Erythroblast (primary cell): ENCODE measurements at regions not wholly inside any gene's neighbourhood (a gene's known extent, or its start where the extent isn't known, plus 50 kb on each side); places are given as distances from the start of the nearest gene placed in this dataset.
"Not testable (repeated sequence)": the region's sequence is repeated elsewhere in the genome, so short reads cannot be mapped to it uniquely, and the experiment has no call there.

ENCODE experiments used
- DNase-seq, 2 experiments: peaks; one replicate each; lab custom pipeline; 2025; lab: John Stamatoyannopoulos, UW
- GATA1 ChIP-seq: IDR thresholded peaks from 2 replicates; pipeline ENCODE4 v1.6.1; 2011; ENCODE audit warnings: low read depth, mild to moderate bottlenecking, control low read depth, low read length, moderate library complexity
- POLR2A ChIP-seq: IDR thresholded peaks from 2 replicates; pipeline ENCODE4 v1.6.1; 2011; ENCODE audit warnings: mild to moderate bottlenecking, low read length

DNA sequence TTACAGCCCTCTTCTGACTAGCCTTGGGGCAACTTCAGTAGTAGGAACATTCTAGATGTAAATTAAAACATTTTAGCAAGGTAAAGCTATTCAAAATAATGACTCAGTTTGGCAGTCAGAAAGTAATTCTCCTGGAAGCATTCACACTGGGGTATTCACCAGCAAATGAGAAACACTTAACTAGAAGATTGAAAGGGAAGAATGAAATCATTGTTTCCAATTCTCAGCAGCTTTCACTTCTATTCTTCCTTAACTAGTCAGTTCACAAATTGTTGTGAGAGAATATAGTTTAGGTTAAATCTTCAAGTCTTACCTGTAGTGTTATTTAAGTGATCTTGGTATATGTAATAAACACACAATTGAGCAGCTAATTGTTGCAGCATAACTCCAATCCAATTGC, 1135.6 kb upstream of the FAM98A start:
- no peak for TF ChIP-seq GATA1
- no peak for TF ChIP-seq POLR2A
- no peak for DNase-seq

DNA sequence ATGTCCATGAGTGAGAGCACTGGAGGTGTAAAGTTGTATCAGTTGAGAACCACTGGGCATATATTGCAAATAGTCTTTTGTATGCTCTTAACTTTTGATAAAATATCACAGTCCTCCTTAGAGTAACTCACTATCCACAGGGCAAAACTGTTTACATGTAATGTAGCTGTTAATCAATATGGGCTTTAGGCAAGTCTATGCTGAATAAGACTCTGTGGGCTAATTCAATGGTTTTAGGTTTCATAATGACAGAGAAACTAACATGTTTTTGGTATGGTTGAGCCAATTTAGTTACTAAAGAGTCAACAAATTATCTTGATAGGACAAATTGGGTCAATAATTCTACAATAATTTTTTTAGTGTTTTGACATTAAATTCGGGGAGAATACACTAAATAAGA, 1134.9 kb upstream of the FAM98A start:
- no peak for DNase-seq
- TF ChIP-seq POLR2A, result no peak
- no peak for TF ChIP-seq GATA1

GRCh38 chr2:34731292-34731691, 1132.2 kb upstream of the FAM98A start:
- DNase-seq, result no peak
- TF ChIP-seq GATA1, result no peak
- no peak for TF ChIP-seq POLR2A

DNA sequence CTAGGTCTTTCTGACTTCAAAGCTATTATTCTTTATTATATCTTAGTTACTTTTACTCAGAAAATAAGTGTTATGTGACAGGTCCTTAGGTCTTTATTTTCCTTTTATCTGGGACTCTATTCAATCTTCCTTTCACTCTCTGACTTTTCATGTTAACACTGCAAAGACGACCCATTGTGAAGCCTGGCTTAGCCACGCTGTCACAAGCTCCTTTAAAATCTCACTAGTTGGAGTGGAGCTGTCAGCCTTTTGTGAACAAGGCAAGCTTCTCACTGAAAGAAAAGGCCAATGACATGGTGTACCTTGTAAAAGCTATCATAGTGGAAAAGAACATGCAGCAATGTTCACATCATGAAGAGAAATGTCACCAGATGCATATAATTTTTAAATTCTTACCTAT, 1130.7 kb upstream of the FAM98A start:
- DNase-seq, result no peak
- TF ChIP-seq GATA1, result no peak

DNA sequence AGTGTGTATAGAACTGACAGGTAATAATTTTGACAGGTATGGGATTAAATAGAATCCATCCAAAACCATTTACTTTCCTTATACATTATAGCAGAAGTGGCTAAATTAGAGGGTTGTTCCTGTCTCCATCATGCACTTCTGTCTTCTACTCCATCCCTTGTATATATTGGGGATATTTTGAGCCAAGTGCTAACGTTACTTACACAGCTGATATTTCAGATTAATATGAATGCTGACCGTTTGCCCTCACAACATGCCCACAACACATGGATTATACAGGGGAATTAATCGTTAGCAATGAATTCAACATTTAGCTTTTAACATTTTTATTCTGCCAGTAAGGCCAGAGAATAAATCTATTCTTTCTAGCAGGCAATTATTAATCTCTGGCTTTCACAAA, 1125.0 kb upstream of the FAM98A start:
- TF ChIP-seq GATA1, result no peak
- TF ChIP-seq POLR2A, result no peak
- no peak for DNase-seq

DNA sequence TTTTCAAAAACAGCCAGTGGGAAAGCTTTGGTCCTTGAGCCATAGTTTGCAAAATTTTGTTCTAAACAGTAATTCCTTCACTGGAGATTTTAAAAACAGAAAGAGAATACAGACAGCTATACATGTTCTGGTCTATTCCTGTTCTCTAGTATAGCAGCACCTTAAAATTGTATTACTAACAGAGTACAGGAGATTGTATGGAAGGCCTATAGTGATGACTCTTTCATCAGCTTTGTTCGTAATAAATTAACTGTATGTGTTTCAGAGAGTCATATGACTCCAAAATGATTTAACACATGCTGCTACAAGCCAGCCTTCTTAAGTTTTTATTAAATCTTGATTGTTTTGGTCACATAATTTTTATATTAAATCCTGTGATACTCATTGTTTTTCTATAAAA, 1124.6 kb upstream of the FAM98A start:
- no peak for TF ChIP-seq POLR2A
- no peak for TF ChIP-seq GATA1
- no peak for DNase-seq

DNA sequence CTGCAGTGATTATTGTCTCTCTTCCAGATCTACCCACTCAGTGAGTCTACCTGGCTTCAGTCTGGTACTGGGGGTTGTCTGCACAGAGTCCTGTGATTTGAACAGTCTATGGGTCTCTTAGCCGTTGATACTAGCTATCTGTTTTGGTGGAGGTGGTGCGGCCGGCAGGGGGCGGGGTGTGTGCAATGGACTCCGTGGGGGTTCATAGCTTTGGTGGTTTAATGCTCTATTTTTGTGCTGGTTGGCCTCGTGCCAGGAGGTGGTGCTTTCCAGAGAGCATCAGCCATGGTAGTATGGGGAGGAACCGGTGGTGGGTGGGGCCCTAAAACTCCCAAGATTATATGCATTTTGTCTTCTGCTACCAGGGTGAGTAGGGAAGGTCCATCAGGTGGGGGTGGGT, 1120.1 kb upstream of the FAM98A start:
- TF ChIP-seq POLR2A (no peak), GATA1 (no peak)

DNA sequence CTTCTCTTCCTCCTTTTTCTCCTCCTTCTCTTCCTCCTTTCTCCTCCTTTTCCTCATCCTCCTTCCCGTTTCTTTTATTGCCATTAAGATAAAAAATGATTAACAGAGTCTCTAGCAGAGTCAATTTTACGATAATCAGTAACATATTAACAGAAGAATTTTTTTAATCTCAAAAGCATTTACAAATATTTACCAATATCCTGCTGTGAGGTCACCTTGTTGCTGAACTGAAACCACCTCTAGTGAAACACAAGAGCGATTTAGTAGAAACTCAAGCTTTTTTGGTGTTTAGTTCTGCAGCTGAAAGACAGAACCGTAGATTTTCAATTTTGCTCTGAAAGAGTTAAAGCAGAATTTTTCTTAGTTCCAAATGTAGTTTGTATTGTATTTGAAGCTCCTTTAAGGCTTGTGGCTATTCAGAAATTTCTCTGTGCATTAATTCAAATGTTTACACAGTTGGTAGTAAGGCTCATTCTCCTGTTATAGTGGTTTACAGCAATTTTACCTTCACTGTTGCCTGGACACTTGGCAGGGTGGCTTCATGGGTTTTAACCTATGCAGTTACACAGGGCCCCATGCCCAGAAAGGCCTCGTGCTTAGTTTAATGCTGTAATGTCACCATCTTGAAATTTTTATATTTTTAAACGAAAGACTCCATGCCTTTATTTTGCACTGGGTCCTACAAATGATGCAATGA, 1106.6 kb upstream of the FAM98A start:
- DNase-seq, result no peak
- TF ChIP-seq GATA1 (no peak), POLR2A (no peak)

More for the DNA sequence above, 1120.1 kb upstream of the FAM98A start:
- DNase-seq, result no peak

DNA sequence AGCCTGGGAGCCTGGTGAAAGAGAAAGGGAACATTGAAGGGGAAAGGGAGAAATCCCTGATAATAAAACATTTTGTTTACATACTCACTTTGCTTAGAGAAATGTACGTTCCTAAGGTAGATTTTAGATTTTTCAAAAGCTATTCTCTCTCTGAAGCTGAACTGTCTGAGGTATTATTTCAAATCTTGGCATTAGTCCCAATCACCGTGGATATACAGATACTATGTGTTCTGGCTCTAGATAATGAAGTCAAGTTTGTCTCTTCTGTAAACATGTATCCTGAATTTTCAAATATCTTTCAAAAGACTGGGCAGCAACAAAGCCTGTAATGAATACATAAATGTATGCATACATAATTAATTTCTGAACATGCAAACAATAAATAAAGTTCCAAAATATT, 1104.2 kb upstream of the FAM98A start:
- no peak for TF ChIP-seq GATA1
- no peak for TF ChIP-seq POLR2A
- no peak for DNase-seq

DNA sequence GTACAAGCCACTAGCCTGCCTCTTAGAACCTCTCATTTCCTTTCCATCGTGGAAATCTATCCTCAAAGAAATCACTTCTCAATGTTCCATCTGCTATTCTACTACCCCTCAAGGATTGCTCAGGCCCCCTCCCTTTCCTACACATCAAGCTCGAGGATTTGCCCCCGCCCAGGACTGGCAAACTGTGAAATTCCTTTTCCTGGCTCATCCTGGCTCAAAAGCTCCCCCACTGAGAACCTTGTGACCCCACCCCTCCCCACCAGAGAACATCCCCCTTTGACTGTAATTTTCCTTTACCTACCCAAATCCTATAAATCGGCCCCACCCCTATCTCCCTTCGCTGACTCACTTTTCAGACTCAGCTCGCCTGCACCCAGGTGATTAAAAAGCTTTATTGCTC, 1103.3 kb upstream of the FAM98A start:
- not testable (repeated sequence) for DNase-seq

- DNase-seq, result not testable (repeated sequence)
Observed at GRCh38 chr2:34677591-34677990, 1078.5 kb upstream of the FAM98A start.

GRCh38 chr2:34677119-34677531, 1078.0 kb upstream of the FAM98A start:
- DNase-seq, result not testable (repeated sequence)

GRCh38 chr2:34670482-34670881, 1071.4 kb upstream of the FAM98A start:
- no peak for TF ChIP-seq POLR2A
- TF ChIP-seq GATA1, result no peak
- no peak for DNase-seq

- TF ChIP-seq GATA1, result no peak
- no peak for TF ChIP-seq POLR2A
- no peak for DNase-seq
Observed at GRCh38 chr2:34666821-34667220, 1067.7 kb upstream of the FAM98A start.

GRCh38 chr2:34664266-34664665, 1065.2 kb upstream of the FAM98A start:
- no peak for DNase-seq
- TF ChIP-seq POLR2A (no peak), GATA1 (no peak)

GRCh38 chr2:34663314-34663713, 1064.2 kb upstream of the FAM98A start:
- TF ChIP-seq GATA1 (no peak), POLR2A (no peak)
- DNase-seq, result no peak

GRCh38 chr2:34660741-34661140, 1061.6 kb upstream of the FAM98A start:
- DNase-seq, result no peak
- TF ChIP-seq GATA1 (no peak), POLR2A (no peak)
